Breast epithelium (tissue), 4 donors: ENCODE measurements at regions not wholly inside any gene's neighbourhood (a gene's known extent, or its start where the extent isn't known, plus 50 kb on each side); places are given as distances from the start of the nearest gene placed in this dataset.

Experiments used
- DNase-seq, 2 donors: peaks; one replicate each; pipeline ENCODE4 v3.0.0-alpha.2; 2019; ENCODE audit warnings: low spot score in 2 of 2
- H3K27ac ChIP-seq, 2 donors: fragments of 200-600 bp; sonication (generic) in 1 of 2; one replicate each; pipeline ENCODE4 v1.5.1; 2016 to 2019; ENCODE audit warnings: mild to moderate bottlenecking in 1 of 2
- H3K27me3 ChIP-seq, 2 donors: fragments of 200-600 bp; sonication (generic) in 1 of 2; one replicate each; pipeline versions ENCODE4 v1.5.1 to v1.6.0; 2017 to 2019; ENCODE audit warnings: control low read depth in 1 of 2, mild to moderate bottlenecking in 1 of 2
- H3K36me3 ChIP-seq: fragments of 200-600 bp; one replicate; pipeline ENCODE4 v1.5.1; 2019
- H3K4me1 ChIP-seq, 2 donors: fragments of 200-600 bp; sonication (generic); one replicate each; pipeline ENCODE4 v1.5.1; 2016 to 2019; ENCODE audit warnings: control low read depth in 1 of 2
- H3K4me3 ChIP-seq, 3 donors: fragments of 200-600 bp; sonication (generic); 1 replicate in 2 of 3; 2 replicates in 1 of 3; pipeline ENCODE4 v1.5.1; 2016 to 2019; ENCODE audit warnings: mild to moderate bottlenecking in 3 of 3, moderate library complexity in 2 of 3
- H3K9me3 ChIP-seq, 2 donors: fragments of 200-600 bp; sonication (generic) in 1 of 2; one replicate each; pipeline ENCODE4 v1.5.1; 2016 to 2019; ENCODE audit warnings: control low read depth in 1 of 2
- POLR2A ChIP-seq: fragments of 450-650 bp; IDR thresholded peaks from one replicate; pipeline ENCODE4 v1.6.1; 2016; ENCODE audit warnings: antibody characterized with exemption, mild to moderate bottlenecking, moderate library complexity
- POLR2AphosphoS5 ChIP-seq, 3 donors: sonication (generic); formaldehyde crosslinking; IDR thresholded peaks; one replicate each; pipeline ENCODE4 v1.6.1; 2017; ENCODE audit warnings: antibody characterized with exemption in 3 of 3
- intact Hi-C: fragments of 100-400 bp; cut with DNase I; formaldehyde crosslinking; loops from one replicate; pipeline ENCODE4 v1.15.1; 2023; ENCODE audit warnings: low total_unique reads
- TF ChIP-seq, protein P1 (sequence below), 3 donors: fragments of 450-650 bp; IDR thresholded peaks; one replicate each; pipeline ENCODE4 v1.5.1; 2016 to 2017; ENCODE audit warnings: antibody characterized with exemption in 3 of 3, mild to moderate bottlenecking in 3 of 3, moderate library complexity in 3 of 3

- Histone ChIP-seq H3K9me3 (no peaks in the 10 kb centered on the region), H3K4me1 (no peaks in the 10 kb centered on the region), H3K27me3 (no peaks in the 10 kb centered on the region), H3K36me3 (no peaks in the 10 kb centered on the region), H3K27ac (peak overlapping the region; percentile 67 to 73), H3K4me3 (no peak overlapping the region)
- DNase-seq, result no peak
- TF ChIP-seq POLR2AphosphoS5 (IDR thresholded peaks at IDR 0.05) (no peak), POLR2A (no peak)
- TF ChIP-seq, protein P1, sequence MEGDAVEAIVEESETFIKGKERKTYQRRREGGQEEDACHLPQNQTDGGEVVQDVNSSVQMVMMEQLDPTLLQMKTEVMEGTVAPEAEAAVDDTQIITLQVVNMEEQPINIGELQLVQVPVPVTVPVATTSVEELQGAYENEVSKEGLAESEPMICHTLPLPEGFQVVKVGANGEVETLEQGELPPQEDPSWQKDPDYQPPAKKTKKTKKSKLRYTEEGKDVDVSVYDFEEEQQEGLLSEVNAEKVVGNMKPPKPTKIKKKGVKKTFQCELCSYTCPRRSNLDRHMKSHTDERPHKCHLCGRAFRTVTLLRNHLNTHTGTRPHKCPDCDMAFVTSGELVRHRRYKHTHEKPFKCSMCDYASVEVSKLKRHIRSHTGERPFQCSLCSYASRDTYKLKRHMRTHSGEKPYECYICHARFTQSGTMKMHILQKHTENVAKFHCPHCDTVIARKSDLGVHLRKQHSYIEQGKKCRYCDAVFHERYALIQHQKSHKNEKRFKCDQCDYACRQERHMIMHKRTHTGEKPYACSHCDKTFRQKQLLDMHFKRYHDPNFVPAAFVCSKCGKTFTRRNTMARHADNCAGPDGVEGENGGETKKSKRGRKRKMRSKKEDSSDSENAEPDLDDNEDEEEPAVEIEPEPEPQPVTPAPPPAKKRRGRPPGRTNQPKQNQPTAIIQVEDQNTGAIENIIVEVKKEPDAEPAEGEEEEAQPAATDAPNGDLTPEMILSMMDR (IDR thresholded peaks at IDR 0.05), result no peak
- intact Hi-C loops, result no loop called here
Observed at GRCh38 chr10:3972460-3973301, 187.7 kb upstream of the KLF6 start.

DNA sequence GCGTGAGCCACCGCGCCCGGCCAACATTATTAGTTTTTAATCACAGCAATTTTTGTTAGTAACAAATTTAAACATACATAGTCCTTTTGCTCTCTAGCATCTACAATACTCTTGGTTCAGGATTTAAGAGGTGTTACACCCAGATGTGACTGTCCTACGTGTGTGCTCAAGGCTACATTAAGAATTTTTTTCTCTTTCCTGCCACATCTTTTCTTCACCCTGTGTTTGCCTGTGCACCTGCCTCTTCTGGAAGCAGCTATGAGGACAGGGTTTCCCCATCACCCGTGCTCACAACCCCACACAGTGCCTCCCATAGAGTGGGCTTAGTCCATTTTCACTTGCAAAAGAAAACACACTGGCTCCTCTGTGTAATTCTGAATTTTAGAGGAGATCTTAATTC is 186.7 kb upstream of the KLF6 start:
- Histone ChIP-seq H3K27me3 (no peaks in the 10 kb centered on the region), H3K27ac (peak overlapping the region in 1 of 2 donors; percentile 73), H3K4me3 (no peak overlapping the region), H3K4me1 (no peaks in the 10 kb centered on the region), H3K9me3 (no peaks in the 10 kb centered on the region), H3K36me3 (no peaks in the 10 kb centered on the region)
- TF ChIP-seq, protein P1 (IDR thresholded peaks at IDR 0.05), result no peak
- TF ChIP-seq POLR2AphosphoS5 (IDR thresholded peaks at IDR 0.05) (no peak), POLR2A (no peak)
- DNase-seq, result no peak
- intact Hi-C loops, result no loop called here

DNA sequence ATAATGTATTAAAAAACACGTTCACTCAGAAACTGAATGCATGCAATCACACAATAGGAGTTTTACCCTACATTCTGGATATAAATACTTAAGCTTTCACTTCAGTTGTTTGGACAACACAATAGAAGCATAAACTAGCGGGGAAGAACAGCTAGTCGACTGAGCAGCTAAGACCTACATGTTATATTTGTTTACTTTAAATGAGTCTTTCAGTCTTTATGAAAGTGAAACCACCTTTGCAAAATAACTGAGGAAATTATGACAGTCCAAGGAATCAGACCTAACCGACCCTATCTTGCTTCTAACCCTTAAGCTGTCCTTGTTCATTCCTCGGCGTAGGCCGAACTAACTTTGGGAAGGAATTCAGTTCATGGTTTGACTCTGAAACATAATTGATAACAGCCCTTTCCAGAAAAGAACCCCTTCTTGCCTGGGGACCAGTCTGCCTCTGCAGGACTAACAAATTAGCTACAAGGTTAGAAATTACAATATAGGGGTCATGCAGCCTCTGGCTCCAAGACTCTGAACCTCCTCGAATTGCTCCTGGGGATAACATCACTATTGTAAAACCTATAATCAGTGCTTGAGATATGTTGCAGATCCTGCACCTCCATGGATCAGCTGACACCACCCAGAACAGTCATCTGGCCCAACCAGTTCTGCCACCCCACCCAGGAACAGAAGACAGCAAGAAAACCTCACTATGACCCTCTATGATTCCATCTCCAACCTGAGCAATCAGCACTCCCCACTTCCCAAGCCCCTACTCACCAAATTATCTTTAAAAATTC is 185.1 kb upstream of the KLF6 start:
- intact Hi-C loops, result no loop called here
- no peak for DNase-seq
- Histone ChIP-seq H3K27me3 (no peaks in the 10 kb centered on the region), H3K36me3 (no peaks in the 10 kb centered on the region), H3K4me1 (no peaks in the 10 kb centered on the region), H3K27ac (peak overlapping the region; percentile 22 to 41), H3K4me3 (no peak overlapping the region), H3K9me3 (no peaks in the 10 kb centered on the region)
- TF ChIP-seq, protein P1 (IDR thresholded peaks at IDR 0.05), result no peak
- TF ChIP-seq POLR2AphosphoS5 (IDR thresholded peaks at IDR 0.05) (no peak), POLR2A (no peak)

GRCh38 chr10:3968727-3969126 is 183.7 kb upstream of the KLF6 start:
- H3K4me3 ChIP-seq, result no peak overlapping the region
- H3K36me3 ChIP-seq, result no peaks in the 10 kb centered on the region
- H3K9me3 ChIP-seq, result no peaks in the 10 kb centered on the region
- TF ChIP-seq POLR2AphosphoS5 (IDR thresholded peaks at IDR 0.05) (no peak), POLR2A (no peak)
- TF ChIP-seq, protein P1 (IDR thresholded peaks at IDR 0.05), result no peak
- no peak overlapping the region for H3K27ac ChIP-seq
- H3K27me3 ChIP-seq, result no peaks in the 10 kb centered on the region
- DNase-seq, result no peak
- intact Hi-C loops, result no loop called here
- no peaks in the 10 kb centered on the region for H3K4me1 ChIP-seq

DNA sequence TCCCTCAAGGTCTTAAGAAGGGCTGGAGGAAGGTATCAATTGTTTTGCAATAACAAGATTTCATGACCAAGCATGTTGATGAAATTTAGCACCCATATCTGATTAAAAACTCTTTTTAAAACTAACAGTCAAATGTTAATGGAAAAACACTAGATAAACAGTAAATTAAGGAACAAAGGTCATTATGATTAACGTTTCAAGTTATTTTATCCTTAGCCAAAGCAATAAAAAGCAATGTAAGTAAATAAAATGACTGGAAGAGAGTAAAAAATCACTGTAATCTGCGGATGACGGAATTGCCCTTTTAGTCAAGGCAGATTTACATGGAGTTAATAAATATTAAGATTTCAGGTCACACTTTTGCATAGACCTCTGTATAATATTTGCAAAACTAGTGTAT is 179.5 kb upstream of the KLF6 start:
- Histone ChIP-seq H3K9me3 (no peaks in the 10 kb centered on the region), H3K36me3 (no peaks in the 10 kb centered on the region), H3K4me3 (no peak overlapping the region), H3K4me1 (no peaks in the 10 kb centered on the region), H3K27ac (no peak overlapping the region), H3K27me3 (no peaks in the 10 kb centered on the region)
- no peak for DNase-seq
- TF ChIP-seq, protein P1 (IDR thresholded peaks at IDR 0.05), result no peak
- TF ChIP-seq POLR2A (no peak), POLR2AphosphoS5 (IDR thresholded peaks at IDR 0.05) (no peak)
- intact Hi-C loops, result no loop called here
